ENCODE measurements at regions not wholly inside any gene's neighbourhood (a gene's known extent, or its start where the extent isn't known, plus 50 kb on each side); places are given as distances from the start of the nearest gene placed in this dataset.
A peak's percentile ranks its signal among the peaks of the same experiment; 100 is the strongest.
"Not testable (repeated sequence)": the region's sequence is repeated elsewhere in the genome, so short reads cannot be mapped to it uniquely, and the experiment has no call there.

DNA sequence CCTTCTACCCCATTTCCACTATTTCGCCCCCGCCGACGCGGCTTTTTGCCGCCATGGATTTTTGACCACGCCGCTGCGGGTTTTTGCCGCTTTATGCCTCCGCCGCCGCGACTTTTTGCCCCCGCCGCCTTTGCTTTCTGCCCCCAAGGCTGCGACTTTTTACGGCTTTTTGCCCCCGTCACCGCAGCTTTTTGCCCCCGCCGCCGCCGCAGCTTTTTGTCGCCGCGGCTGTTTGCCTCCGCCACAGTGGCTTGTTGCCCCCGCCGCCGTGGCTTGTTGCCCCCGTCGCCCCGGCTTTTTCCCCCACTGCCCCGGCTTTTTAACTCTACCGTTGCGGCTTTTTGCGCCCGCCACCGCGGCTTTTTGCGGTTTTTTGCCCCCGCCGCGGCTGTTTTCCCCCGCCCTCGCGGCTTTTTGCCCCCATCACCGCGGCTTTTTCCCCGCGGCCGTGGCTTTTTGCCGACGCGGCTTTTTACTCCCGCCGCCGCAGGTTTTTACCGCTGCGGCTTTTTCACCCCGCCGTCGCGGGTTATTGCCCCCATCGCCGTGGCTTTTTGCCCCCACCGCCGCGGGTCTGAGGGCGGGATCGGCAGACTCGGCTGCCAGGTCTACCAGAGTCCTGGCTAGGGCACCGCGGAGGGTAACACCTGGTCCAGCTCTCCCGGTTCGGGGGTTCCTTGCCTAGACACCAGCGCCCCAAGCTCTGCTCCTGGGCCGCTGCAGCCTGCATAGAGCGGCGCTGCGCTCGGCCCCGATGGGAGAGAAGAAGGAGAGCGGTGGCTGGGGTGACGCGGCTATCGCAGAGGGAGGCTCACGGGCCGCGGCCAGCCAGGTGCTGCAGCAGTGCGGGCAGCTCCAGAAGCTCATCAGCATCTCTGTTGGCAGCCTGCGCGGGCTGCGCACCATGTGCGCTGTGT lies 562.7 kb upstream of the WSB1 start:
- Mint-ChIP-seq H3K4me3 (no peak overlapping the region), H3K27ac (no peak overlapping the region)
- intact Hi-C loops (cut with micrococcal nuclease), result no loop called here

DNA sequence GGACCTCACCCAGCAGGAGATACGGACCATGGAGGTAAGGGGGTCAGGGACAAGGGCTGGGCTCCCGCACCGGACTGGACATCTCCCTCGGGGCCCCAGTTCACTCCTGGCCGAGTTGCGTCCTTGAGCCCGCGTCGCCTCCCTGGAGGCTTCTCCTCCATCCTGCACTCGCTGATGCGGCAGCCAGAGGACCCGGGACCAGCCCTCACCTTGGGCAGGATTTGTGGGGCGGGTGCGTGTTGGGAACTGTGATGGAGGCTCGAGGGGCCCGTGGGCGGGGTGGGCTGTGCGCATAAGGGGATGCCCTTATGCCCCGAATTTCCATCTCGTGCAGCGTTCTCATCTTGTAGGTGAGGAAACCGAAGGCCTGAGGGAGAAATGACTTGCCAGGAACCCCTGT lies 562.0 kb upstream of the WSB1 start:
- intact Hi-C loops (cut with micrococcal nuclease); DNase-seq; H3K36me3 Mint-ChIP-seq (ENCODE audit: low read depth); H3K4me1 Mint-ChIP-seq; H3K27me3 Mint-ChIP-seq; H3K4me3 Mint-ChIP-seq; H3K27ac Mint-ChIP-seq: not testable (repeated sequence)
- H3K9me3 Mint-ChIP-seq, result peaks cover 13% of the 10 kb centered on the region

More for the DNA sequence above, 562.7 kb upstream of the WSB1 start:
- Mint-ChIP-seq H3K9me3 (peaks cover 11% of the 10 kb centered on the region), H3K27me3 (no peaks in the 10 kb centered on the region), H3K36me3 (ENCODE audit: low read depth) (peaks cover 2% of the 10 kb centered on the region), H3K4me1 (no peaks in the 10 kb centered on the region)
- DNase-seq, result no peak

DNA sequence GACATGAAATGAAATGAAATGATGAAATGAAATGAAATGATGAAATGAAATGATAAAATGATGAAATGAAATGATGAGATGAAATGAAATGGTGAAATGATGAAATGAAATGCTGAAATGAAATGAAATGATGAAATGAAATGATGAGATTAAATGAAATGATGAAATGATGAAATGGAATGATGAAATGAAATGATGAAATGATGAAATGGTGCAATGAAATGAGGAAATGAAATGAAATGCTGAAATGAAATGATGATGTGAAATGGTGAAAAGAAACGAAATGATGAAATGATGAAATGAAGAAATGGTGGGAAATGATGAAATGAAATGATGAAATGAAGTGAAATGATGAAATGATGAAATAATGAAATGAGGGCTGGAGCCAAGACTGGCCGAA lies 559.1 kb upstream of the WSB1 start:
- H3K36me3 Mint-ChIP-seq (ENCODE audit: low read depth); H3K4me3 Mint-ChIP-seq; DNase-seq; H3K27me3 Mint-ChIP-seq; intact Hi-C loops (cut with micrococcal nuclease); H3K27ac Mint-ChIP-seq; H3K4me1 Mint-ChIP-seq: not testable (repeated sequence)
- H3K9me3 Mint-ChIP-seq, result peaks cover 23% of the 10 kb centered on the region

DNA sequence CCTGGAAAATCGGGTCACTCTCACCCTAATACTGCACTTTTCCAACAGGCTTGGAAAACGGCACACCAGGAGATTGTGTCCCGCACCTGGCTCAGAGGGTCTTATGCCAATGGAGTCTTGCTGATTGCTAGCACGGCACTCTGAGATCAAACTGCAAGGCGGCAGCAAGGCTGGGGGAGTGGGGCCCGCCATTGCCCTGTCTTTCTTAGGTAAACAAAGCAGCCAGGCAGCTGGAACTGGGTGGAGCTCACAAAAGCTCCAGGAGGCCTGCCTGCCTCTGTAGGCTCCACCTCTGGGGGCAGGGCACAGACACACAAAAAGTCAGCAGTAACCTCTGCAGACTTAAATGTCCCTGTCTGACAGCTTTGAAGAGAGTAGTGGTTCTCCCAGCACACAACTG lies 557.9 kb upstream of the WSB1 start:
- H3K4me3 Mint-ChIP-seq; H3K27ac Mint-ChIP-seq; H3K36me3 Mint-ChIP-seq (ENCODE audit: low read depth); DNase-seq; intact Hi-C loops (cut with micrococcal nuclease); H3K27me3 Mint-ChIP-seq; H3K4me1 Mint-ChIP-seq: not testable (repeated sequence)
- peaks cover 23% of the 10 kb centered on the region for H3K9me3 Mint-ChIP-seq

DNA sequence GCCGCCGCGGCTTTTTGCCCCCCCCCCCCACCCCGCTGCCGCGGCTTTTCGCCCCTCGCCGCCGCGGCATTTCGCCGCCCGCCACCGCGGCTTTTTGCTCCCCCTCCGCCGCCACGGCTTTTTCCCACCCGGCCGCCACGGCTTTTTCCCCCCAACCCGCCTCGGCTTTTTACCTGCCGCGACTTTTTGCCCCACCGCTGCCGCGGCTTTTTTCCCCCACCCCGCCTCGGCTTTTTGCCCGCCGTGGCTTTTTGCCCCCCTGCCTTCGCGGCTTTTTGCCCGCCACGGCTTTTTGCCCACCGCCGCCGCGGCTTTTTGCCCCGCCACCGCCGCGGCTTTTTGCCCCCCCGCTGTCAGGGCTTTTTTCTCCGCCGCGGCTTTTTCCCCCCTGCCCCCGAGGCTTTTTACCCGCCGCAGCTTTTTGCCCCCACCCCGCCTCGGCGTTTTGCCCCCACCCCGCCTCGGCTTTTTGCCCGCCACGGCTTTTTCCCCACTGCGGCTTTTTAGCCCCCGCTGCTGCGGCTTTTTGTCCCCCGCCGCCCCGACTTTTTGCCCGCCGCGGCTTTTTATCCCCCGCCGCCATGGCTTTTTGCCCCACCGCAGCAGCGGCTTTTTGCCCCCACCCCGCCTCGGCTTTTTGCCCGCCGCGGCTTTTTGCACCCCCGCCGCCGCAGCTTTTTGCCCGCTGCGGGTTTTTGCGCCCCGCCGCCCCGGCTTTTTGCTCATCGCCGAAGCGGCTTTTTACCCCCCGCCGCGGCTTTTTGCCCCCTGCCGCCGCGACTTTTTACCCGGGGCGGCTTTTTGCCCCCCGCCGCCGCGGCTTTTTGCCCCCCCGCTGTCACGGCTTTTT lies 527.8 kb upstream of the WSB1 start:
- no peaks in the 10 kb centered on the region for H3K36me3 Mint-ChIP-seq (ENCODE audit: low read depth)
- no peaks in the 10 kb centered on the region for H3K27me3 Mint-ChIP-seq
- intact Hi-C loops (cut with micrococcal nuclease), result no loop called here
- no peak overlapping the region for H3K4me3 Mint-ChIP-seq
- no peaks in the 10 kb centered on the region for H3K4me1 Mint-ChIP-seq
- H3K9me3 Mint-ChIP-seq, result peaks cover 20% of the 10 kb centered on the region
- H3K27ac Mint-ChIP-seq, result no peak overlapping the region
- no peak for DNase-seq

DNA sequence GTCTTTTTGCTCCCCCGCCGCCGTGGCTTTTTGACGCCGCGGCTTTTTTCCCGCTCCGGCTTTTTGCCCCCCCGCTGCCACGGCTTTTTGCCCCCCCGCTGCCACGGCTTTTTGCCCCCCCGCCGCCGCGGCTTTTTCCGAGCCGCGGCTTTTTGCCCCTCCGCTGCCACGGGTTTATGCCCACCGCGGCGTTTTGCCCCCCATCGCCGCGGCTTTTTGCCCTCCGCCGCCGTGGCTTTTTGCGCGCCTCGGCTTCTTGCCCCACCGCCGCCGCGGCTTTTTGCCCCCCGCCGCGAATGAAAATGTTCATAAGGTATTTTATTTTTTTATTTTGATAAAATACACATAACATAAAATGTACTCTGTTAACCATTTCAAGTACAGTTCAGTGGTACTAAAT lies 527.2 kb upstream of the WSB1 start:
- Mint-ChIP-seq H3K4me1 (no peaks in the 10 kb centered on the region), H3K27me3 (no peaks in the 10 kb centered on the region), H3K36me3 (ENCODE audit: low read depth) (no peaks in the 10 kb centered on the region), H3K9me3 (peaks cover 20% of the 10 kb centered on the region), H3K27ac (no peak overlapping the region), H3K4me3 (no peak overlapping the region)
- intact Hi-C loops (cut with micrococcal nuclease), result no loop called here
- no peak for DNase-seq

DNA sequence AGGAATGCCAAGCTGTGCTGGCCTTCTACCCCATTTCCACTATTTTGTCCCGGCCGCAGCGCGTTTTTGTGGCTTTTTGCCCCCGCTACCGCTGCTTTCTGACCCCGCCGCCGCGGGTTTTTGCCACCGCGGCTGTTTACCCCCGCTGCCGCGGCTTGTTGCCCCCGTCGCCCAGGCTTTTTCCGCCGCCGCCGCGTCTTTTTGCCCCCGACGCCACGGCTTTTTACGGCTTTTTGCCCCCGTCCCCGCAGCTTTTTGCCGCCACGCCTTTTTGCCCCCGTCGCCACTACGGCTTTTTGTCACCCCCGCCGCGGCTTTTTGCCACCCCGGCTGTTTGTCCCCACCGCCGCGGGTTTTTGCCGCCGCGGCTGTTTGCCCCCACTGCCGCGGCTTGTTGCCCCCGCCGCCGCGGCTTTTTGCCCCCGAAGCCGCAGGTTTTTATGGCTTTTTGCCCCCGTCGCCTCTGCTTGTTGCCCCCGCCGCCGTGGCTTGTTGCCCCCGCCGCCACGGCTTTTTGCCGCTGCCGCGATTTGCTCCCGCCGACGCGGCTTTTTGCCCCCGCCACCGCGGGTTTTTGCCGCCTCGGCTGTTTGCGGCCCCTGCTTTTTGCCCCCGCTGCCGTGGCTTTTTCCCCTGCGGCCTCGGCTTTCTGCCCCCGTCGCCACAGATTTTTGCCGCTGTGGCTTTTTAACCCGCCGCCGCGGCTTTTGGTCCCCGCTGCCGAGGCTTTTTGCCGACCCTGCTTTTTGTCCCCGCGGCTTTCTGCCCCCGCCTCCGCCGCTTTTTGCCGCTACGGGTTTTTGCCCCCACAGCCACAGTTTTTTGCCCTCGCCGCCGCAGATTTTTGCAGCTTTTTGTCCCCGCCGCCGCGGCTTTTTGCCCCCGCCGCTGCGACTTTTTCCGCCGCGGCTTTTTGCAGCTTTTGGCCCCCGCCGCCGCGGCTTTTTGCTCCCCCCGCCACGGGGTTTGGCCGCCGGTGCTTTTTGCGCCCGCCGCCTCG lies 520.4 kb upstream of the WSB1 start:
- Mint-ChIP-seq H3K4me3 (no peak overlapping the region), H3K9me3 (peaks cover 19% of the 10 kb centered on the region), H3K36me3 (ENCODE audit: low read depth) (no peaks in the 10 kb centered on the region), H3K27ac (peak overlapping the region; percentile 25), H3K27me3 (no peaks in the 10 kb centered on the region), H3K4me1 (no peaks in the 10 kb centered on the region)
- intact Hi-C loops (cut with micrococcal nuclease), result no loop called here
- DNase-seq, result no peak

DNA sequence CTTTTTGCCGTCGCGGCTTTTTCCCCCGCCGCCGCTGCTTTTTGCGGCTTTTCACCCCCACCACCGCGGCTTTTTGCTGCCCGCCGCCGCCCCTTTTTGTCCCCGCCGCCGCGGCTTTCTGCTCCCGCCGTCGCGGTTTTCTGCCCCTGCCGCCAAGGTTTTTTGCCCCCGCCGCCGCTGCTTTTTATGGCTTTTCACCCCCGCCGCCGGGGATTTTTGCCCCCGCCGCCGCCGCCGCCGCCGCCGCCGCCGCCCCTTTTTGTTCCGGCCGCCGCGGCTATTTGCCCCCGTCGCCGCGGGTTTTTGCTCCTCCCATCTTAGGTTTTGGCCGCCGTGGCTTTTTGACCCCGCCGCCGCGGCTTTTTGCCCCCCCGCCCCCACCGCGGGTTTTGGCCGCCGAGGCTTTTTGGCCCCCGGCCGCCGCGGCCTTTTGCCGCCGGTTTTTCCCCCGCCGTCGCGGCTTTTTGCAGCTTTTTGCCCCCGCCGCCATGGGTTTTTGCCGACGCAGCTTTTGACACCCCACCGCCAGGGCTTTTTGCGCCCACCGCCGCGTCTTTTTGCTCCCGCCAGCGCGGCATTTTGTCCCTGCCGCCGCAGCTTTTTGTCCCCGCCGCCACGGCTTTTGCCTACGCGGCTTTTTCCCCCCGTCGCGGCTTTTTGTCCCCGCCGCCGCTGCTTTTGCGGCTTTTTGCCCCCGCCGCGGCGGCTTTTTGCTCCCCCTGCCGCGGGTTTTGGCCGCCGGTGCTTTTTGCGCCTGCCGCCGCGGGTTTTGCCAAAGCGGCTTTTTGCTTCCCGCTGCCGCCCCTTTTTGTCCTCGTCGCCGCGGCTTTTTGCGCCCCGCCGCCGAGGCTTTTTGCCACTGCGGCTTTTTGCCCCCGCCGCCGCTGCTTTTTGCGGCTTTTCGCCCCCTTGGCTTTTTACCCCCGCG lies 519.4 kb upstream of the WSB1 start:
- no peaks in the 10 kb centered on the region for H3K27me3 Mint-ChIP-seq
- no peak overlapping the region for H3K27ac Mint-ChIP-seq
- H3K9me3 Mint-ChIP-seq, result peaks cover 12% of the 10 kb centered on the region
- H3K4me3 Mint-ChIP-seq, result no peak overlapping the region
- no peak for DNase-seq
- intact Hi-C loops (cut with micrococcal nuclease), result no loop called here
- H3K4me1 Mint-ChIP-seq, result no peaks in the 10 kb centered on the region
- no peaks in the 10 kb centered on the region for H3K36me3 Mint-ChIP-seq (ENCODE audit: low read depth)

DNA sequence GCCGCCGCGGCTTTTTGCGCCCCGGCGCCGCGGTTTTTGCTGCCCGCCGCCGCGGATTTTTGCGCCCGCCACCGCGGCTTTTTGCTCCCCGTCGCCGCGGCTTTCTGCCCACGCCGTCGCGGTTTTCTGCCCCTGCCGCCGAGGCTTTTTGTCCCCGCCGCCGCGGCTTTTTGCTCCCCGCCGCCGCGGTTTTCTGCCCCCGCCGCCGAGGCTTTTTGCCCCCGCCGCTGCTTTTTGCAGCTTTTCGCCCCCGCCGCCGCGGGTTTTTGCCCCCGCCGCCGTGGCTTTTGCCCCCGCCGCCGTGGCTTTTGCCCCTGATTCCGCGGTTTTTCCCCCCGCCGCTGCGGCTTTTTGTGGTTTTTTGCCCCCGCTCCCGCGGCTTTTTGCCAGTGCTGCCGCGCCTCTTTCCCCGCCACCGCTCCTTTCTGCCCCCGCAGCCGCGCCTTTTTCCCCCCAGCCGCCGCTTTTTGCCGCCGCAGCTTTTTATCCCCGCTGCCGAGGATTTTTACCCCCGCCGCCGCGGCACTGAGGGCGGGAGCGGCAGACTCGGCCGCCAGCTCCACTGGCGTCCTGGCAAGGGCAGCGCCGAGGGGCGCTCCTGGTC lies 518.6 kb upstream of the WSB1 start:
- H3K36me3 Mint-ChIP-seq (ENCODE audit: low read depth), result no peaks in the 10 kb centered on the region
- no peaks in the 10 kb centered on the region for H3K27me3 Mint-ChIP-seq

DNA sequence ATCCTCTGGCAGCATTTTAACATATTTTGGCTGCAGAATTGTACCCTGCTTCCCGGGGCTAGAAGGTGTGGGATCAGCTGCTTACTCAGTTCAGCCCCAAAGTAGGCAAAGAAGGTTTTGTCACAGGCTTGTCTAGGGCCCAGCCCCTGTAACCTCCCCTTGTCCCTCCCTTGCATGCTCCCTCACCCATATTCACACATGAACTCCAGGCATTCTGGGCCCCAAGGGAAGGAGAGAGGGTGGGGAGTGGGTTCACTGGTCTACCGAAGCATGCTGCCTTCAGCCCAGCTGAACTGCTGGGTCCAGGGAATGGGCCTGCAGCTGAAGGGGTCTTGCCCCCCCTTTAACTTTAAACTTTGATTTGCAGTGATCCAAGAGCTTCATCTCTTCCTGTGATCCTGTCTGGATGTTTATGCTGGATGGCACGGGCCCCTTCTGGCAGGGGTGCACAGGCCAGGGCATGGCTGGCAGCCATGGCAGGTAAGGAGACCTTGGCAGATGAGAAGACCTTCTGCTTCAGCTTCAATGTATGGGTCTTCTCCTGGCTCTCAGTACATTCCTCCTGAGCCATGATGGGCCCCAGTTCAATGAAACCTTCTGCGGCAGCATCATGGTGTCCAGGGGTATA lies 513.6 kb upstream of the WSB1 start:
- not testable (repeated sequence) for H3K36me3 Mint-ChIP-seq (ENCODE audit: low read depth)

More for the DNA sequence above, 518.6 kb upstream of the WSB1 start:
- Mint-ChIP-seq H3K27ac (no peak overlapping the region), H3K4me3 (no peak overlapping the region), H3K4me1 (no peaks in the 10 kb centered on the region), H3K9me3 (peaks cover 9% of the 10 kb centered on the region)
- intact Hi-C loops (cut with micrococcal nuclease), result no loop called here
- no peak for DNase-seq

DNA sequence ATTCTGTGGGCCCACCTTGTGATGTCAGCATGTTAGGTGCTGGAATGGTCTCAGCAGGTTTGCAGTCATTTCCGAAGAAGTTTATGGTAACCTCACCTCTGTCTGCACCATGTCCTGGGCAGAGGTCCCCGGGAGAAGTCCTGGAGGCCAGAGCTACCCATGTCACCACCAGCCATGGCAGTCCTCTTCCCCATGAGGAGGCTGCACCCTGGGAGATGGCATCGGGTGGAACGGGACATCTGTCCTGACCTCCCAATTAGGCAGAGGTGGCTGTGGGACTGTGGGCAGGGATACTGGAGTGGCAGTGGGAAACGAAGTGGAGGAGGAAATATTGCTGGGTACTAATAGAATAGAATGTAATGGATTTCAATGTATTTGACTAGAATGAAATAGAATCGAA lies 511.8 kb upstream of the WSB1 start:
- Mint-ChIP-seq H3K27me3 (no peaks in the 10 kb centered on the region), H3K4me1 (no peaks in the 10 kb centered on the region), H3K9me3 (peaks cover 4% of the 10 kb centered on the region), H3K4me3 (no peak overlapping the region), H3K36me3 (ENCODE audit: low read depth) (no peaks in the 10 kb centered on the region), H3K27ac (no peak overlapping the region)
- intact Hi-C loops (cut with micrococcal nuclease), result no loop called here
- no peak for DNase-seq

More for the DNA sequence above, 513.6 kb upstream of the WSB1 start:
- H3K4me3 Mint-ChIP-seq; H3K4me1 Mint-ChIP-seq; H3K27ac Mint-ChIP-seq; H3K9me3 Mint-ChIP-seq; H3K27me3 Mint-ChIP-seq; DNase-seq; intact Hi-C loops (cut with micrococcal nuclease): not testable (repeated sequence)

DNA sequence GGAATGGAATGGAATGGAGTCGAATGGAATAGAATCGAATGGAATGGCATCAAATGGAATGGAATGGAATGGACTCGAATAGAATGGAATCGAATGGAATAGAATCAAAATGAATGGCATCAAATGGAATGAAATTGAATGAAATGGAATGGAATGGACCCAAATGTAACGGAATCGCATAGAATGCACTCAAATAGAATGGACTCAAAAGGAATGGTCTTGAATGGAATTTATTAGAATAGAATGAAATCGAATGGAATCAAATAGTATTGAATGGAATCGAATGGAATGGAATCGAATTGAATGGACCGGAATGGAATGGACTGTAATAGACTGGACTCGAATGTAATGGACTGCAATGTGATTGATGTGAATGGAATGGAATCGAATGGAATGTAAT lies 501.4 kb upstream of the WSB1 start:
- Mint-ChIP-seq H3K36me3 (ENCODE audit: low read depth) (no peaks in the 10 kb centered on the region), H3K27me3 (no peaks in the 10 kb centered on the region), H3K4me3 (no peak overlapping the region), H3K27ac (no peak overlapping the region), H3K9me3 (no peaks in the 10 kb centered on the region), H3K4me1 (no peaks in the 10 kb centered on the region)
- DNase-seq, result no peak
- intact Hi-C loops (cut with micrococcal nuclease), result no loop called here
